ENCODE measurements at regions not wholly inside any gene's neighbourhood (a gene's known extent, or its start where the extent isn't known, plus 50 kb on each side); places are given as distances from the start of the nearest gene placed in this dataset.

DNA sequence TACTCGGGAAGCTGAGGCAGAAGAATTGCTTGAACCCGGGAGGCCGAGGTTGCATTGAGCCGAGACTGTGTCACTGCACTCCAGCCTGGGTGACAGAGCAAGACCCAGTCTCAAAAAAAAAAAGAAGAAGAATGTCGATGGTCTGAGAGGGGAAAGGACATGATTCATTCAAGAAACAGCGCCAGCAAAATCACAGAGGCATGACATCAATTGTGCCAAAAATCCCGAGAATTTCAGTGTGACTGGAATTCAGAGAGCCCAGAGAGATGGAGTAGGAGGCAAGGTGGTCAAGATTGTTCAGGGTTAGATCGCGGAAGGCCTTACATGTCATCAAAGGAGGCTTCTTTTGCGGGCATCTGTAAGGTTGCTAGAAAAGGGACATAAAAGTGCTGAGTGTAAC, 483.3 kb downstream of the VRK1 start:
- no peak for TF ChIP-seq POLR2A (IDR thresholded peaks at IDR 0.05; ENCODE audit: low read depth, low read length)
- no peak for TF ChIP-seq SPI1 (IDR thresholded peaks at IDR 0.05; ENCODE audit: low read depth, low read length)
- no peak for TF ChIP-seq POLR2AphosphoS5 (IDR thresholded peaks at IDR 0.05; ENCODE audit: low read depth, low read length)
- TF ChIP-seq TAF1 (IDR thresholded peaks at IDR 0.05; ENCODE audit: low read depth, low read length): no peak
- no peak for TF ChIP-seq PAX5 (IDR thresholded peaks at IDR 0.05; ENCODE audit: insufficient read depth, low read length, severe bottlenecking)
- TF ChIP-seq POU2F2 (IDR thresholded peaks at IDR 0.05; ENCODE audit: low read depth, low read length): no peak

Measured in GM12891 (cell line).